ENCODE measurements at regions not wholly inside any gene's neighbourhood (a gene's known extent, or its start where the extent isn't known, plus 50 kb on each side); places are given as distances from the start of the nearest gene placed in this dataset.

DNA sequence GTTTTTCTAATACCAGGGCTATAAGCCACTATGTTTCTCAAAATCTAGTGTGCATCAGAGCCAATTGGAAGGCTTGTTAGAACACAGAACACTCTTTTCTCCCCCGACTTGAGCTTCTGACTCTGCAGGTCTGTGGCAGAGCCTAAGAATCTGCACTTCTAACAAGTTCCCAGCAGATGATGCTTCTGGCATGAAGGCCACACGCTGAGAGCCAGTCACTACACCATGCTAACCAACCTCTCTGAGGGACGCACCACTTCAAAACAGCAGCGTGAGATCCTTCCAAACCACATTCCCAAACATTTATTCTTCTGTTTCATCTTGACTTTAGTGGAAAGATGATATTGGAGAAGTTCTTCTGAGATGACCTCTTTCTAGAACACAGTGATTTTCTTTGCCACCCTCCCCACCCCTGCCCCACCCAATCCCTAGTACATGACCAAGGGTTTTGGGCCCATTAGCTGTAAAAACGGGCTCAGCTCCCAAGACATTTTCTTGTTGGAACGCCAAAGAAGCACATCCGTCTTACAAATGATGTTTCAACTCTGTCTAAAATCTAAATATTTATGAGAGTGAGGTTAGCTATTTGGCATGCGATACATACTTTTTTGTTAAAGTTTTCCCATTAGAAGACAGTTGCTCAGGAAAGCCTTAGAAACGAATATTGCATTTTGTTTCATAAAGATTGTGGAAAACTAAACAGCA is 391.9 kb downstream of the TMEM182 start:
- Mint-ChIP-seq H3K27me3 (ENCODE audit: low read depth) (peaks cover 2% of the 10 kb centered on the region), H3K4me3 (ENCODE audit: low read depth) (no peak overlapping the region), H3K4me1 (ENCODE audit: low read depth) (no peaks in the 10 kb centered on the region), H3K27ac (no peak overlapping the region), H3K36me3 (ENCODE audit: low read depth) (no peaks in the 10 kb centered on the region), H3K9me3 (no peaks in the 10 kb centered on the region)
- DNase-seq (ENCODE audit: low spot score) = no peak
- intact Hi-C loops (cut with micrococcal nuclease) = no loop called here

DNA sequence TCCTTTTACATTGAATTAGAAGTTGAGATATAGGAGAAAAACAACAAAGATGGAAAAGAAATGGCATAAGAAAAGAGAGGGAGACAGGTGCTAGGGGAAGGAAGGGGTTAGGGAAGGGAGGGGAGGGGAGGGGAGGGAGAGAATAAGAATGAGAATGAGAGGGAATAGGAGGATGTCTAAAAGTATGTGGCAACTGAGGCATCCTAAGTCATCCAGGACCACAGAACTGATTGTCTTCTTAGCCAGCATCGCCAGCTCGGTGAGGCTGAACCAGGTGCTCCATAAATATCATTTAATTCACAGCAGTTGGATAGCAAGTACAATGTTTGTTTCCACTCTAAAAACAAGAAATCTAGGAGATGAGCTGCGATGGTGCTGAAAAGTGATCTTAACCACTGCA is 393.5 kb downstream of the TMEM182 start:
- Mint-ChIP-seq H3K27ac (no peak overlapping the region), H3K4me3 (ENCODE audit: low read depth) (no peak overlapping the region), H3K4me1 (ENCODE audit: low read depth) (no peaks in the 10 kb centered on the region), H3K27me3 (ENCODE audit: low read depth) (peaks cover 2% of the 10 kb centered on the region), H3K9me3 (no peaks in the 10 kb centered on the region), H3K36me3 (ENCODE audit: low read depth) (no peaks in the 10 kb centered on the region)
- intact Hi-C loops (cut with micrococcal nuclease) = no loop called here
- DNase-seq (ENCODE audit: low spot score) = no peak

DNA sequence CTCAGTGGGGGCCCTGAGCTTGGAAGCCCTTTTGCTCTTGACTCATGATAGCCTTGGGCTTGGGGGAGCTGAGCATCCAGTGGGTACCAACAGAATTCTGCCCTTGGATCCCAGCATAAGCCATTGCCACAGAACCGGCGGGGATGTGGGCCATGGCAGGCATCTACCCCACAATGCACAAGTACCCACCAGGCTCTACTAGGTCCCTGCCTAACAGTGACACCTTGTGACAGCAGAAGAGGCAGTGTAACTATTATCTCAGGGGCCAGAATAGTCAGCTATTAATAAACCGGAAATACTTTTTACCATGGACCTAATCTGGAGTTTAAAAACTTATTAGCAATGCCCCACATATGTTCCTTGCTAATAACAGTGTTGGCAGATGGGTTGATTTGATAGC is 397.2 kb downstream of the TMEM182 start:
- no peak for DNase-seq (ENCODE audit: low spot score)
- Mint-ChIP-seq H3K4me3 (ENCODE audit: low read depth) (no peak overlapping the region), H3K27me3 (ENCODE audit: low read depth) (no peaks in the 10 kb centered on the region), H3K36me3 (ENCODE audit: low read depth) (no peaks in the 10 kb centered on the region), H3K4me1 (ENCODE audit: low read depth) (no peaks in the 10 kb centered on the region), H3K9me3 (no peaks in the 10 kb centered on the region), H3K27ac (no peak overlapping the region)
- intact Hi-C loops (cut with micrococcal nuclease) = no loop called here

DNA sequence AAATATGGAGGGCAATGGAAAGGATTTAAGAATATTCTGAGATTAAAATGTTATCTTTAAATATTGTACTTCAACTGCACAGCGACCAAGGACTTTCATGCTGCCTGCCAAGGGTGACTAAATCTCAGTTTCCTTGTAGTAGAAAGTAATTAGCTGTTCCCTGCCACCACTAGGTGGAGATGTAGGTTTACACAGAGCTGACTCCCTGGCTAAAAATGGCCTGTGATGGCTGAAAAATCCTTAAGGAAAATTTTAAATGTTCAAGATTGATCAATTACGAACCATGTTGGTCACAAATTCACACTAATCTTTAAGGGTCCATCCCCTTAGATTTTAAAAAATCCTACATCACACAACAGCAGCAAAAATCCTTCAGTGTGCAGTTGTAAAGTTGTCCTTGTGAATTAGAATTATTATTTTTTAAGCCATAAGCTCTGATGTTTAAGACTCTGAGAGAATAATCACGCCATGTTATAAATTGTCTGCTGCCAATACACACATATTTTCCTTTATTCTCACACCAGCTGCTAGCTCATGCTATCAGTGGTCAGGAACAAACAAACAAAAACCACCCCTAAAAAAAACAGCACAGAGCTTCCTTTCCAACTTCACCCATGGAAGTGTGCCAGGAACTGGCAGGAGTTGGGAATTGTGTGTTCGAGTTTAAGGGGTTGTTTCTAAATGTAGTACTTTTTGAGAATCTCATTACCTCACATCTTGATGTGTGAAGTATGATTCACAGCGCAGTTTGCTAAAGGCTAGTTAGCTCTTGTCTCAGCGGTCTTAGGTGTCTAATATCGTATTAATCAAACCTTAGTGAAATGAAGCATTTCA is 399.8 kb downstream of the TMEM182 start:
- no peak for DNase-seq (ENCODE audit: low spot score)
- H3K4me1 Mint-ChIP-seq (ENCODE audit: low read depth) = no peaks in the 10 kb centered on the region
- H3K4me3 Mint-ChIP-seq (ENCODE audit: low read depth) = no peak overlapping the region
- H3K27me3 Mint-ChIP-seq (ENCODE audit: low read depth) = no peaks in the 10 kb centered on the region
- no peaks in the 10 kb centered on the region for H3K36me3 Mint-ChIP-seq (ENCODE audit: low read depth)
- intact Hi-C loops (cut with micrococcal nuclease) = loop anchor here (5.0 kb wide), 1 partner anchor 1251 kb away; no protein-coding TSS in a partner anchor
- H3K9me3 Mint-ChIP-seq = no peaks in the 10 kb centered on the region
- no peak overlapping the region for H3K27ac Mint-ChIP-seq

DNA sequence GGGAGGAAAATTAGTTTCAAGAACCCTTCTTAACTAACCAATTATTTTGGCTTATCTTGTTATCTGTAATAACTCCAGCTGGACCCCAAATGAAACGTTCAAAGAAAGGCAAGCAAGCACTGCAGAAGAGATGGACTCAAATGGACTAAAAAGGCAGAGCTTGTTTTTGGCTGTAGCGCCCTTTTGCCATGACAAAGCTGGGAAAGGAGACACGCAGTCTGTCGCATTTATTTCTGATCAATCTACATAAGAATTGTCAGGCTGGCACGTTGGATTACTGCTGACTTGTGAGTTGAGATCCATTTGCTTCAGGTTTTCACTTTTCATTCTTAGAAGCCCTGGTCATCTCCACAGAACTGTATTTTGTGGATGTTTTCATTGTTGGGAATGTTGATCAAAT is 402.9 kb downstream of the TMEM182 start:
- Mint-ChIP-seq H3K27me3 (ENCODE audit: low read depth) (no peaks in the 10 kb centered on the region), H3K36me3 (ENCODE audit: low read depth) (no peaks in the 10 kb centered on the region), H3K4me3 (ENCODE audit: low read depth) (no peak overlapping the region), H3K4me1 (ENCODE audit: low read depth) (no peaks in the 10 kb centered on the region), H3K9me3 (no peaks in the 10 kb centered on the region), H3K27ac (no peak overlapping the region)
- intact Hi-C loops (cut with micrococcal nuclease) = loop anchor here (5.0 kb wide), 1 partner anchor 1248 kb away; no protein-coding TSS in a partner anchor
- DNase-seq (ENCODE audit: low spot score) = no peak

DNA sequence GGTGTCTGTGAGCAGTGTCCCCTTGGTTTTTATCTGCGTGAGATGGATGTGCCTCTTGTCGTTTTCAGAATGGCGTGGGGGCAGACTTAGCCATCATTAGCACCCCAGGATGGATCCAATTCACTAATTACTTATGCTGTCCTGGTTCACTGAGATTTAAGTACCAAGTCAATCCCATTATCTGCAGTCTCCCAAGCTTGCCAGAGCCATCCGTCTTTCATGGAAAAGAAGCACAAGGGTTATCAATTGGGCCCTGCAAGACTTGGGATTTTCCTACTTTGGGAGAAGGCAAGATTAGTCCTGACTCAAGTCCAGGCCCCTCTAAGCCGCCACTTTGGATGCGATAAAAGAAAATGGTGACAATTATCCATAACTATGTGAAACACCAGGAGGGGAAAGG is 404.0 kb downstream of the TMEM182 start:
- H3K36me3 Mint-ChIP-seq (ENCODE audit: low read depth) = no peaks in the 10 kb centered on the region
- no peaks in the 10 kb centered on the region for H3K4me1 Mint-ChIP-seq (ENCODE audit: low read depth)
- intact Hi-C loops (cut with micrococcal nuclease) = no loop called here
- no peak overlapping the region for H3K4me3 Mint-ChIP-seq (ENCODE audit: low read depth)
- DNase-seq (ENCODE audit: low spot score) = no peak
- no peak overlapping the region for H3K27ac Mint-ChIP-seq
- no peaks in the 10 kb centered on the region for H3K27me3 Mint-ChIP-seq (ENCODE audit: low read depth)
- H3K9me3 Mint-ChIP-seq = no peaks in the 10 kb centered on the region

DNA sequence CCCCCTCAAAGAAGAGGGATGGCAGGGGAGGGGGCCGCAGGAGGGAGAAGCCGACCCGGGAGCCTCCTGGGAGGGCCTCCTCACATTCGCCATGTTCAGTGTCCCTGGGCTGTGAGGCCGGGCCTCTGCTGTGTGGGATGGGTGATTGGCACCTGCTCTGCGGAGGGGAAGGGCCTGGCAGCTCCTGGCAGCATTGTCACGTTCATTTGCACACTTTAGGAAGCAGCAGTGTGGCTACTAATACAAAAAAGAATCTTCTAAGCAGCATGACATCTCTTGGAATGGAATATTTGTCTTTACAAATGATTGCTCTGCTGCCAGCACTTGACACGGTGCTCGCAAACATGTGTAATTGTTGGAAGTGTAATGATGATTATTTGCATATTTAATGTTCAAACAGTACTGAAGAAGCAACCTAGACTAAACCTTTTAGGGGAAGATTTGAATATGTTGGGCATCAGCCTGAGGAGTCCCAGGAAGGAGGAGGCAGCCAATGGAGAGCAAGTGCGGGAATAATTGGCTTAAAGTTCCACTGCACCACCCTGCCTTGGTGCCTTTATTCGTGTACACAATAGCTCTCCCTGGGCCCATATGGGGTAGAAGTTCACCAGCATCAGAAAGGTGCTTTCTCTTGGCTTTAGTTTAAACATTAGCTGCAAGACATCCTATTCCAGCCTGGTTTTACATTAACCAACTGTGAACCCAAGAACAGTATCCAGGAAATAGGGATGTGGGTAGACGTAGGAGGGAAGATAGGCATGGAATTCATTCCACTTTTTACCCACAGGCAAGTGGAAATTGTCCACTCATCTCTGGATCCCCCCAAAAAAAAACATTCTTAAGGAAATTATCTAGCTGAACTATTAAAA is 404.9 kb downstream of the TMEM182 start:
- intact Hi-C loops (cut with micrococcal nuclease) = no loop called here
- Mint-ChIP-seq H3K27ac (no peak overlapping the region), H3K27me3 (ENCODE audit: low read depth) (no peaks in the 10 kb centered on the region), H3K36me3 (ENCODE audit: low read depth) (no peaks in the 10 kb centered on the region), H3K4me1 (ENCODE audit: low read depth) (no peaks in the 10 kb centered on the region), H3K4me3 (ENCODE audit: low read depth) (no peak overlapping the region), H3K9me3 (no peaks in the 10 kb centered on the region)
- no peak for DNase-seq (ENCODE audit: low spot score)

DNA sequence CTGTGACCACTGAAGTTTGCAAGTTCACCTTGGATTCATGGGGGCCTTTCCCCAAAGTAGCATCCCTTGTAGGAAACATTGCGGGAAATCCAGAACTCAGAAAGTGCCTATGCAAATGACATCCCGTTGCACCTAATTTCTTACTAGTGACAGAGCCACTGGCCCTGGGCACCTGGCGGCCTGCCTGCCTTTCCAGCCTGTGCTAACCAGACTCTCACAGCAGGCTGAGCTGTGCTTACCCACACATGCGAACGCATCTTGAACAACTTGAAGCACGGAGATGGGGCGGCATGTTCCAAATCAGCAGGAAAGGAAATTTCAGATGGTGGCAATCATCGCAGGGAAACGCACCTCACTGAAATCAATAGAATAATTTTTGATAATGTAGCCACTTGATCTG is 405.8 kb downstream of the TMEM182 start:
- no peak for DNase-seq (ENCODE audit: low spot score)
- H3K9me3 Mint-ChIP-seq = no peaks in the 10 kb centered on the region
- no peaks in the 10 kb centered on the region for H3K27me3 Mint-ChIP-seq (ENCODE audit: low read depth)
- intact Hi-C loops (cut with micrococcal nuclease) = no loop called here
- no peaks in the 10 kb centered on the region for H3K4me1 Mint-ChIP-seq (ENCODE audit: low read depth)
- H3K4me3 Mint-ChIP-seq (ENCODE audit: low read depth) = no peak overlapping the region
- no peaks in the 10 kb centered on the region for H3K36me3 Mint-ChIP-seq (ENCODE audit: low read depth)
- no peak overlapping the region for H3K27ac Mint-ChIP-seq

DNA sequence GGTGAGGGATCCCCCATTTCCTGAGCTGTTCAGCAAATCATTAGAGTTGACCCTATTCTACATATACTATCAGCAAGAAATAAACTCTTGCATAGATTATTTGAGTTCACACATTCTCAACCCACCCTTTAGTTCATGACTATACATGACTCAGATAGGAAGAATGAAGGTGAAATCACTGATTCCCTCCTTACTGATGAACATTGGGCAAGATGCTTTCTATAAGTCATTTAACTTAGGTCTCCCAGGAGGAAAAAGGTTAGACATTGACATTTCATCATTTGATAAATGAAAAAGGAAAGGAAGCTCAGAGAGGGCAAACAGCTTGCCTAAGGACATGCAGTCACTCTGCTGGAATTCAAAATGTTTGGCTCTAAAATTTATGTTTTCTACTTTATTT is 408.0 kb downstream of the TMEM182 start:
- Mint-ChIP-seq H3K4me1 (ENCODE audit: low read depth) (peaks cover 4% of the 10 kb centered on the region), H3K27me3 (ENCODE audit: low read depth) (no peaks in the 10 kb centered on the region), H3K9me3 (peaks cover 4% of the 10 kb centered on the region), H3K27ac (no peak overlapping the region), H3K36me3 (ENCODE audit: low read depth) (no peaks in the 10 kb centered on the region), H3K4me3 (ENCODE audit: low read depth) (no peak overlapping the region)
- intact Hi-C loops (cut with micrococcal nuclease) = no loop called here
- DNase-seq (ENCODE audit: low spot score) = no peak

DNA sequence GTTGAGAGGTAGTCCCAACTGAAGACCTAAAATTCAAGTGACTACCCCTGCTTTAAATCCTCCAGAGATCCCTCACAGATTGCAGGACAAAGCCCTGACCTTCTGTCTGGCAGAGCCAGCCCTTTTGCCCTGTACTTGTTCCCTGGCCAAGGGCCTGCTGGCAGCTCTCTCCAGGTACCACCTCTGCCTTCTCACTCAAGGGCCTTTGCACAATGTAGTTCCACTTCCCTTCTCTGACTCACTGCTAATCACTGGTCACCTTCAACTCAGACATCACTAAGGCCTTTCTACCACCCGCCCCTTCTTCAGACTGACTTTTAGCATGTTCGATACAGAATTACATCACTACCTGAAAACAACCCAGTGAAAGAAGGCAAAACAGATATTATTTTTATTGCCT is 411.0 kb downstream of the TMEM182 start:
- intact Hi-C loops (cut with micrococcal nuclease) = no loop called here
- Mint-ChIP-seq H3K4me3 (ENCODE audit: low read depth) (no peak overlapping the region), H3K9me3 (peaks cover 4% of the 10 kb centered on the region), H3K4me1 (ENCODE audit: low read depth) (peaks cover 5% of the 10 kb centered on the region), H3K36me3 (ENCODE audit: low read depth) (no peaks in the 10 kb centered on the region), H3K27ac (no peak overlapping the region), H3K27me3 (ENCODE audit: low read depth) (no peaks in the 10 kb centered on the region)
- no peak for DNase-seq (ENCODE audit: low spot score)

DNA sequence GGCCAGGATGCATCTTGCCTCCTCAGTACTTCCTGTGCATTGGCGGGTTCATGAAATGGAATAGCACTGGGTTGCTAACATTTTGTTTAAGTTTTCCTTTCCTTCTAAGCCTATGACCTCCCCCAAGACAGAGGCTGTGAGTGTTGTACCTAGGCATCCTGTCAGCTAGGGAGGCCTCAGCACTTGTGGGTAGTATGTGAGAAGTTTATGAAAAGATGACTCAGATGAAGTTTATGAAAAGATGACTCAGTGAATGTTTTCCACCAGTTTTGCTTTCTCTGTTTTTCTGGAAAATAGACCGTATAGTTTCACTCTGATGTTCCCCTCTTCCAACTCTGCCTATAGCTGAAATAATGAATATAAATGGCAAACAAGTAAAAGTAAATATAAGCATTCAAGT is 412.9 kb downstream of the TMEM182 start:
- no peaks in the 10 kb centered on the region for H3K36me3 Mint-ChIP-seq (ENCODE audit: low read depth)
- peaks cover 4% of the 10 kb centered on the region for H3K9me3 Mint-ChIP-seq
- H3K27ac Mint-ChIP-seq = no peak overlapping the region
- no peak overlapping the region for H3K4me3 Mint-ChIP-seq (ENCODE audit: low read depth)
- intact Hi-C loops (cut with micrococcal nuclease) = no loop called here
- peaks cover 5% of the 10 kb centered on the region for H3K4me1 Mint-ChIP-seq (ENCODE audit: low read depth)
- DNase-seq (ENCODE audit: low spot score) = no peak
- no peaks in the 10 kb centered on the region for H3K27me3 Mint-ChIP-seq (ENCODE audit: low read depth)

DNA sequence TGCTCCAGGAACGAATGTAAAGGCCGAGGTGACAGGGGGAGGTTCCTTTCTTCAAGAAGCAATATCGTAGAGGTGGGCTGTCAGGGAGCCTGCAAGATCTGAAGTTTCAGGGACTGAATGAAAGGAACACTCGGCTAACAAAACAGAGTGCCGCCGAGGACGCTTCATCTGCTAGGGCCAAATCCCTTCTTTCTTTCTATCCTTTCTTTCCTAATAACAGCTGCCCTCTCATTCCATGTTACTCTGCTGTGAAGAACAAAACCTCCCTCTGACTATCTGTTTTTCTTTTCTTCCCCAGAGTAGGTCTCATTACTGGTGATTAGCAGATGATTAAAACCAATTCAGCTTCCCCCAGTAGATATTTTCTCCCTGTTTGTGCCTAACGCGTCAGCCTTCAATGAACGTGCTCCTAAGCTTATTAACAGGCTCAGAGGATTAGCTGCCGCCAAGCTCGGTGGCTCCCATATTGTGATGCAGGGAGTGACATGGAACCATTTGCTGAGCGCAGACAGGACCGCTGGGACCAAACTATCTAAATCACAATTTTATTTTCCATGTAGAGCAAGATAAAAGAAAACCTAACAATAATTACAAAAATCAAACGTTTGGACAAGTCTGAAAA is 414.6 kb downstream of the TMEM182 start:
- Mint-ChIP-seq H3K4me1 (ENCODE audit: low read depth) (peaks cover 5% of the 10 kb centered on the region), H3K9me3 (peaks cover 4% of the 10 kb centered on the region), H3K27me3 (ENCODE audit: low read depth) (no peaks in the 10 kb centered on the region), H3K27ac (no peak overlapping the region), H3K36me3 (ENCODE audit: low read depth) (no peaks in the 10 kb centered on the region), H3K4me3 (ENCODE audit: low read depth) (no peak overlapping the region)
- intact Hi-C loops (cut with micrococcal nuclease) = no loop called here
- no peak for DNase-seq (ENCODE audit: low spot score)

Measured in activated T-helper 2 cell treated with anti-CD3 and anti-CD28 coated beads, Interferon-gamma antibody, Interleukin-2, Interleukin-4, amounts not matched to agents 10 μg/mL and 5 μg/mL and 100 μg/mL, durations not matched to agents 14 hours and 24 hours and 36 hours (primary cell).